ENCODE measurements at regions not wholly inside any gene's neighbourhood (a gene's known extent, or its start where the extent isn't known, plus 50 kb on each side); places are given as distances from the start of the nearest gene placed in this dataset.

- Histone ChIP-seq H3K4me1 (no peaks in the 10 kb centered on the region), H3K9me3 (no peaks in the 10 kb centered on the region), H3K27me3 (no peaks in the 10 kb centered on the region), H3K27ac (no peak overlapping the region), H3K4me3 (no peak overlapping the region), H3K36me3 (no peaks in the 10 kb centered on the region)
- no peak for DNase-seq
- intact Hi-C loops (cut with DNase I; ENCODE audit: low total_unique reads) = no loop called here
- TF ChIP-seq CTCF (IDR thresholded peaks at IDR 0.05) (no peak), POLR2A (IDR thresholded peaks at IDR 0.05) (no peak)
Measured at GRCh38 chr12:4822572-4822971, 87.1 kb upstream of the KCNA1 start.

- DNase-seq = no peak
- Histone ChIP-seq H3K4me3 (no peak overlapping the region), H3K27ac (no peak overlapping the region), H3K4me1 (no peaks in the 10 kb centered on the region), H3K36me3 (no peaks in the 10 kb centered on the region), H3K9me3 (no peaks in the 10 kb centered on the region), H3K27me3 (no peaks in the 10 kb centered on the region)
- intact Hi-C loops (cut with DNase I; ENCODE audit: low total_unique reads) = no loop called here
- TF ChIP-seq POLR2A (IDR thresholded peaks at IDR 0.05) (no peak), CTCF (IDR thresholded peaks at IDR 0.05) (no peak)
Measured at GRCh38 chr12:4824380-4824779, 85.3 kb upstream of the KCNA1 start.

GRCh38 chr12:4825011-4825858, 84.5 kb upstream of the KCNA1 start:
- Histone ChIP-seq H3K4me1 (no peaks in the 10 kb centered on the region), H3K9me3 (no peaks in the 10 kb centered on the region), H3K4me3 (no peak overlapping the region), H3K36me3 (no peaks in the 10 kb centered on the region), H3K27ac (no peak overlapping the region), H3K27me3 (no peaks in the 10 kb centered on the region)
- intact Hi-C loops (cut with DNase I; ENCODE audit: low total_unique reads) = no loop called here
- no peak for DNase-seq
- TF ChIP-seq POLR2A (IDR thresholded peaks at IDR 0.05) (no peak), CTCF (IDR thresholded peaks at IDR 0.05) (no peak)

- H3K36me3 ChIP-seq = no peaks in the 10 kb centered on the region
- intact Hi-C loops (cut with DNase I; ENCODE audit: low total_unique reads) = no loop called here
- no peak for TF ChIP-seq POLR2A (IDR thresholded peaks at IDR 0.05)
- no peak for TF ChIP-seq CTCF (IDR thresholded peaks at IDR 0.05)
- H3K27me3 ChIP-seq = no peaks in the 10 kb centered on the region
- DNase-seq = no peak
- H3K9me3 ChIP-seq = no peaks in the 10 kb centered on the region
- no peaks in the 10 kb centered on the region for H3K4me1 ChIP-seq
- no peak overlapping the region for H3K27ac ChIP-seq
- H3K4me3 ChIP-seq = no peak overlapping the region
Measured at GRCh38 chr12:4826909-4827308, 82.8 kb upstream of the KCNA1 start.

- H3K27me3 ChIP-seq = no peaks in the 10 kb centered on the region
- no peak overlapping the region for H3K27ac ChIP-seq
- no peak for DNase-seq
- H3K4me3 ChIP-seq = no peak overlapping the region
- no peaks in the 10 kb centered on the region for H3K4me1 ChIP-seq
- H3K36me3 ChIP-seq = no peaks in the 10 kb centered on the region
- H3K9me3 ChIP-seq = no peaks in the 10 kb centered on the region
- TF ChIP-seq POLR2A (IDR thresholded peaks at IDR 0.05) (no peak), CTCF (IDR thresholded peaks at IDR 0.05) (no peak)
- intact Hi-C loops (cut with DNase I; ENCODE audit: low total_unique reads) = no loop called here
Measured at GRCh38 chr12:4828176-4828575, 81.5 kb upstream of the KCNA1 start.
